Calu3 (cell line): ENCODE measurements at regions not wholly inside any gene's neighbourhood (a gene's known extent, or its start where the extent isn't known, plus 50 kb on each side); places are given as distances from the start of the nearest gene placed in this dataset.

Experiments
- BruUV-seq: library from RNA; stranded (reverse); fragments of 400-500 nt; replicated peaks from 2 replicates; lab custom pipeline; 2021; lab: Mats Ljungman, UMichigan
- CTCF ChIA-PET: fragments of 300-600 bp; sonication (Branson Sonifier 250); formaldehyde crosslinking; loops from one replicate; lab custom pipeline; 2022; ENCODE audit warnings: antibody characterized with exemption; lab: Charles Lee
- DNase-seq: peaks from one replicate; pipeline ENCODE4 v3.0.0; 2022
- H3K27ac Mint-ChIP-seq: one replicate; pipeline ENCODE4 v1.8.0; 2022; ENCODE audit warnings: mixed read lengths; ENCODE audit not compliant: unreplicated experiment
- H3K27me3 Mint-ChIP-seq: one replicate; pipeline ENCODE4 v1.8.0; 2022; ENCODE audit warnings: mixed read lengths; ENCODE audit not compliant: unreplicated experiment
- H3K36me3 Mint-ChIP-seq: one replicate; pipeline ENCODE4 v1.8.0; 2022; ENCODE audit warnings: mild to moderate bottlenecking, moderate library complexity, mixed read lengths; ENCODE audit not compliant: insufficient read depth, unreplicated experiment
- H3K4me1 Mint-ChIP-seq: one replicate; pipeline ENCODE4 v1.8.0; 2022; ENCODE audit warnings: mild to moderate bottlenecking, low read depth, mixed read lengths; ENCODE audit not compliant: unreplicated experiment
- H3K4me3 Mint-ChIP-seq: one replicate; pipeline ENCODE4 v1.8.0; 2022; ENCODE audit warnings: mild to moderate bottlenecking, low read depth, moderate library complexity, mixed read lengths; ENCODE audit not compliant: unreplicated experiment
- H3K9me3 Mint-ChIP-seq: one replicate; pipeline ENCODE4 v1.8.0; 2022; ENCODE audit warnings: low read depth, mixed read lengths; ENCODE audit not compliant: unreplicated experiment
- intact Hi-C: fragments of 100-400 bp; cut with micrococcal nuclease; formaldehyde crosslinking; loops from one replicate; pipeline ENCODE4 v1.10.0; 2022; ENCODE audit not compliant: unreplicated experiment
- TF ChIP-seq, protein P1 (sequence below): fragments of 200-600 bp; IDR thresholded peaks from one replicate; pipeline ENCODE4 v1.8.0; 2022; ENCODE audit warnings: antibody characterized with exemption; ENCODE audit not compliant: unreplicated experiment

DNA sequence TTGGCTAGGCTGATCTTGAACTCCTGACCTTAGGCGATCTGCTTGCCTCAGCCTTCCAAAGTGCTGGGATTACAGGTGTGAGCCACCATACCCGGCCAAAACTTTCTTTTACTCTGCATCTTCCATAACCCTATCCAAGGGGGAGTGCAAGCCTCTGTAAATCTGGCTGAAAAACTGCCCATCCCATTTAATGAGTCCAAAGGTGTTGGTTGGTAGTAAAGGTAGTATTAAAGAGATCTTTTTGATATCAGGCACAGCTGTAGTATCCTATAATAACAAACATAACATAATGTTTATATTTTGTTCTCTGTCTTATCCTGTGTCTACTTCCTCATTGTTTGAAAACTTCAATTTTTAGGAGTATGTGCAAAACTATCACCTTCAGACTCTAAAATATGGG lies 559.8 kb upstream of the ATXN8OS start:
- intact Hi-C loops = no loop called here
- Mint-ChIP-seq H3K27ac (no peak overlapping the region), H3K4me1 (no peaks in the 10 kb centered on the region), H3K36me3 (no peaks in the 10 kb centered on the region), H3K27me3 (no peaks in the 10 kb centered on the region), H3K4me3 (no peak overlapping the region), H3K9me3 (no peaks in the 10 kb centered on the region)
- BruUV-seq = no TSS peak
- CTCF ChIA-PET = no interaction called here
- no peak for DNase-seq
- TF ChIP-seq, protein P1, sequence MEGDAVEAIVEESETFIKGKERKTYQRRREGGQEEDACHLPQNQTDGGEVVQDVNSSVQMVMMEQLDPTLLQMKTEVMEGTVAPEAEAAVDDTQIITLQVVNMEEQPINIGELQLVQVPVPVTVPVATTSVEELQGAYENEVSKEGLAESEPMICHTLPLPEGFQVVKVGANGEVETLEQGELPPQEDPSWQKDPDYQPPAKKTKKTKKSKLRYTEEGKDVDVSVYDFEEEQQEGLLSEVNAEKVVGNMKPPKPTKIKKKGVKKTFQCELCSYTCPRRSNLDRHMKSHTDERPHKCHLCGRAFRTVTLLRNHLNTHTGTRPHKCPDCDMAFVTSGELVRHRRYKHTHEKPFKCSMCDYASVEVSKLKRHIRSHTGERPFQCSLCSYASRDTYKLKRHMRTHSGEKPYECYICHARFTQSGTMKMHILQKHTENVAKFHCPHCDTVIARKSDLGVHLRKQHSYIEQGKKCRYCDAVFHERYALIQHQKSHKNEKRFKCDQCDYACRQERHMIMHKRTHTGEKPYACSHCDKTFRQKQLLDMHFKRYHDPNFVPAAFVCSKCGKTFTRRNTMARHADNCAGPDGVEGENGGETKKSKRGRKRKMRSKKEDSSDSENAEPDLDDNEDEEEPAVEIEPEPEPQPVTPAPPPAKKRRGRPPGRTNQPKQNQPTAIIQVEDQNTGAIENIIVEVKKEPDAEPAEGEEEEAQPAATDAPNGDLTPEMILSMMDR = no peak

DNA sequence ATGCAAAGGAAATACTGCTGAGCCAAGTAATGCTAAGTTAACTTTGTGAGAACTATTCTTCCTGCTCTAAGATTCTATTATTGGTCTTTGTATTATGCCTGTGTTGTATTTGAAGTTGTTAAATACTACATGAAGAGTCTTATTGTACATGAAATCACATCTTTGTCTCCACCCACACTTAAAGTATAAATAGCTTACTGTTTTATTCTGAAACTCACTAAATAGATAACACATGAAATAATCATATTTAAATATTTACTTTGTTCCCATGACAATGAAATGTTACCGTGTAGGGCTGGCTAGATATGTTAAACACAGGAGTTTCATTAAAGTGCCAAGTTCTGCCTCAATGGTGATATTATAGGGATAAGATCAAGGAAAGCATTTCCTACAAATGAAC lies 562.1 kb upstream of the ATXN8OS start:
- no peak for DNase-seq
- no TSS peak for BruUV-seq
- CTCF ChIA-PET = no interaction called here
- TF ChIP-seq, protein P1 = no peak
- Mint-ChIP-seq H3K27me3 (no peaks in the 10 kb centered on the region), H3K4me1 (no peaks in the 10 kb centered on the region), H3K4me3 (no peak overlapping the region), H3K36me3 (no peaks in the 10 kb centered on the region), H3K9me3 (no peaks in the 10 kb centered on the region), H3K27ac (no peak overlapping the region)
- intact Hi-C loops = no loop called here

DNA sequence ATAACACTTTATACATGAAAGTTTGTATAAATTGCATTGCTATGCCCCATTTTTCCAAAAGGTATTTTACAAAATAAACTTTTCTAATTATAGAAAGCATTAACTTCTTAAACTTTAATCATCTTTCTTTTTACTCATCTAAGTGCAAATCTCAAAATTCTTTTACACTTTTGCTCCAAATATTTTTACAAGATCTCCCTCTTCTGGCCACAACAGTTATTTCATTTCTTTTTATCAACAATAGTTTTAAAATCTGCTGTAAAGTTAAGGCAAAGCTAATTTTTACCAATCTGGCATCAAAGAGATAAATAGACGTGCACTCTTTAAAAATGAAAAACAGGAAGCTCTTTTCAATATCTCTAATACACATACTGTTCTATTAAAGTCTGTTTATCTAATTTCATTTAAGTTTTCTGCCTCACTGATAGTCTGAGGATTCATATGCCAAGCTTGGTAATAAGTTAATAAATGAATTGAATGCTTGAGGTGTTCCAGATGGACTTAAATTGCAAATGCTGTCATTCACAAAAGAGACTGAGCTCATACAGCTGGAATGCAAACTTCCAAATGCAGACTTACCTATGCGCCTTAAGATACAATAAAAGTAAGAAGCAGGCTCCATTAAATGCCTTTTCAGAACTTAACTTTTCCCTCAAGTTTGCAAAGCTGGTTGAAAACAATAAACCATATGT lies 583.0 kb upstream of the ATXN8OS start:
- Mint-ChIP-seq H3K27me3 (no peaks in the 10 kb centered on the region), H3K36me3 (no peaks in the 10 kb centered on the region), H3K4me3 (no peak overlapping the region), H3K4me1 (no peaks in the 10 kb centered on the region), H3K27ac (no peak overlapping the region), H3K9me3 (no peaks in the 10 kb centered on the region)
- no peak for DNase-seq
- intact Hi-C loops = loop anchor here (10.0 kb wide), 1 partner anchor 190 kb away; no protein-coding TSS in a partner anchor
- CTCF ChIA-PET = no interaction called here
- TF ChIP-seq, protein P1 = no peak
- no TSS peak for BruUV-seq

DNA sequence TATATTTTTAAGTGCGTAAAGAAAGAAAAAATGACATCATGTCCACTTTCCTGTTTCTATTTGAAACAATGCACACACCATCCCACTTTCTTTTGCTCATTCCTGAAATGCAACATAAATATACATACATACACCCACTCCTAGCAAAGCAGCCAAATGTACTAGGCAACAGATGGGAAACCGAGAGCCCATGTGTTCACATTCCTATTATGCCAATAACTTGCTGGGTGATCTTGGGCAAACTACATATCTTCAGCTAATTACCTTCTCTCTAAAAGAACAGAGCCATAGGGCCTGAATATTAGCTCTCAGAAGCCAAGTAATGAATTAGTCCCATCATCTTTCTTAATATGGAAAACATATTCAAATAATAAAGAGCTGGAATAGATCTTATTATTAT lies 610.6 kb upstream of the ATXN8OS start:
- no peaks in the 10 kb centered on the region for H3K27me3 Mint-ChIP-seq
- no peak for DNase-seq
- CTCF ChIA-PET = no interaction called here
- no peaks in the 10 kb centered on the region for H3K36me3 Mint-ChIP-seq
- H3K4me3 Mint-ChIP-seq = no peak overlapping the region
- TF ChIP-seq, protein P1 = no peak
- BruUV-seq = no TSS peak
- no peaks in the 10 kb centered on the region for H3K9me3 Mint-ChIP-seq
- H3K27ac Mint-ChIP-seq = no peak overlapping the region
- H3K4me1 Mint-ChIP-seq = no peaks in the 10 kb centered on the region
- intact Hi-C loops = no loop called here
